GM21529 (cell line): ENCODE measurements at regions not wholly inside any gene's neighbourhood (a gene's known extent, or its start where the extent isn't known, plus 50 kb on each side); places are given as distances from the start of the nearest gene placed in this dataset.

ENCODE experiments used
- ATAC-seq: cut with Tn5 transposase; IDR thresholded peaks from one replicate; pipeline ENCODE4 v1.9.1; 2021; ENCODE audit not compliant: unreplicated experiment

DNA sequence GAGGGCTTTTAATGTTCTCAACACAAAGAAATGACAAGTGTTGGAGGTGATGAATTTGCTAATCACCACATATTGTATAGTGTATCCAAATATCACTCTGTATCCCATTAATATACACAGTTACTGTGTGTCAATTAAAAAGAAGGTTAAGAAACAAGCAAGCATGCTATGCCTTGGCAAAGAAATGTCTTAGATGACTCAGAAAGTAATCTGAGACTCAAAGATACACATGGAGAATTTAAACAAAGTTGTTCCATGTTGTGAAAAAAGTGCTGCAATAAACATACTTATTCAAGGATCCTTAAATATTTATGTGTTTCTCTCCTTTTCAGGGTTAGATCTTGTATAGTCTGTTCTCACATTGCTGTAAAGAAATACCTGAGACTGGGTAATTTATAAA is 300.9 kb downstream of the DHX35 start:
- ATAC-seq, result no peak

GRCh38 chr20:39259808-39260207 is 297.7 kb downstream of the DHX35 start:
- no peak for ATAC-seq

GRCh38 chr20:39259010-39259803 is 297.1 kb downstream of the DHX35 start:
- no peak for ATAC-seq

- no peak for ATAC-seq
Observed at GRCh38 chr20:39258253-39258652, 296.1 kb downstream of the DHX35 start.

GRCh38 chr20:39253051-39253755 is 291.1 kb downstream of the DHX35 start:
- no peak for ATAC-seq

DNA sequence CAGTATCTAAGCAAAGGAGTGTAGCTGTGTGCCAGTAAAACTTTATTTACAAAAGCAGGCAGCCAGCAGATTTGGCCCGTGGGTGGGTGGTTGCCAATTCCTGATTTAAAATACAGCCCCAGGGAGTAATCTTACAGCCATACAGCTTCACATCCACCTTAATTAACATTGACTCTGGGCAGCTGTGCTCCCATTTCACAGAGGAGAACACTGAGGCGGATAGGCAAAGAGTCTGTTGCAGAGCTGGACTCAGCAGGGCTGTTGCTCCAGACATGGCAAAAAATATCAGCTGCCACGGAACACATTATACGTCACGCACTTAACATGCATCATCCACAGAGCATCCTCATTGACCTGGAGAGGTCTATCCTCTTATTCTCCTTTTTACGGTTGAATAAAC is 289.9 kb downstream of the DHX35 start:
- ATAC-seq, result no peak

- ATAC-seq, result no peak
Observed at GRCh38 chr20:39249798-39250197, 287.7 kb downstream of the DHX35 start.

- ATAC-seq, result no peak
Observed at GRCh38 chr20:39248862-39249485, 286.8 kb downstream of the DHX35 start.

DNA sequence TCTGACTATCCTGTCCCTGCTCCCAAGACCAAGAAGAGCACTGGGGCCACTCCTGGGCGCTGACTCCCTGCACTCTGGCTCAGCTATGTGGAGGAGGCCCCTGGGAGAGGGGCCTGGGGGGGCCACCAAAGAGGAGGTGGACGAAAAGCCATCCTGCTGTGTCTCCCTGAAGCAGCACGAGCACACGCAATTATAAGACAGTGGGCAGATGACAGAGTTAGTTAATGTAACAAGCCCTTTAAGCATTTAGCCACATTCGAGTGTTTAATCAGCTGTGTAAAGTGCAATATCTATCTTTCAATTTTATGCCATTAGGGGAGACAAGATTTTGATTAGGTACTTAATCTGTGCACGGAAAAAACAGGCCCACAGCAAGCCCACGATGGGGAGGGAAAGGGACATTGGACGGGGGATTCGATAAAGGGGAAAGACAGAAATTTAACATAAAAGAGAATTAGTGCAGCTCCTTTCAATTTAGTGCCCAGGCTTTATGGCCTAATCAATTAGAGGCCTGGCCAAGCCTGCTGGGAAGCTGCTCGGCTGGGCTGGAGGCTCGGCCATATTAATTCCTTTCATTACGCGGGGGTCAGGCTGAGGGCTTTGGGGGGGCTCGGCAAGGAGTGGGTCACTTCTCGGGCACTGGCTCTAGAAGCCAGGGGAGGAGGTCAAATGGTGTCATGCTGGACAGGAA is 286.2 kb downstream of the DHX35 start:
- ATAC-seq, result no peak

- ATAC-seq, result no peak
Observed at GRCh38 chr20:39246436-39246835, 284.3 kb downstream of the DHX35 start.

GRCh38 chr20:39245685-39246311 is 283.7 kb downstream of the DHX35 start:
- no peak for ATAC-seq

DNA sequence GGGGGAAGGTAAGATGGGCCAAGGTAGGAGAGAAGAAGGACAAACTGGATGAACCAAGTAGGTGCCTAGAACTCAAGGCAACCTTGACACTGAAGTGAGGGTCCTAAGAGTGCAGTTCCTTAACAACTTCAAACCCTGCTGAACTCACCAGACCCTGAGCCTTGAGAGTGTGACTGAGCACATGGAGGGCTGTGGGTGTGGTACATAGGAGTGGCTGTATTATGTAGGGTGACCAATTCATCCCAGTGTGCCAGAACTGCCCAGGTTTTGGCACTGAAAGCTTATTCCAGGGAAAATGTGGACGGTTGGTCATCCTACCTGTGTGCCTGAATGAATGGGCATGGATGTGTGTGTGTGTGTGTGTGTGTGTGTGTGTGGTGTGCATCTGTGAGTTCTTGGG is 281.8 kb downstream of the DHX35 start:
- no peak for ATAC-seq

DNA sequence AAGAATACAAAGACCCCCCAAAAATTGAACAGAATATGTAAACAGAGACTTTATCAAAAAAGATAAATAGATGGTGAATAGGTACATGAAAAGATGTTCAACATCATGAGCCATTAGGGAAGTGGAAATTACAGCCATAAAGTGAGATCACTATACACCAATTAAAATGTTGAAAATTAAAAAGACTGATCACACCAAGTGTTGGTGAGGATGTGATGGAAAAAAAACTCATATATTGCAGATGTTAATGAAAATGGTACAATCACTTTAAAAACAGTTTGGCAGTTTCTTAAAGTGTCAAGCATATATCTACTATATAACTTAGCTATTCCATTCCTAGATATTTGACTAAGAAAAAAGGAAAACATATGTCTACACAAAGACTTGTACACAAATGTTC is 280.5 kb downstream of the DHX35 start:
- no peak for ATAC-seq

- no peak for ATAC-seq
Observed at GRCh38 chr20:39234520-39235095, 272.5 kb downstream of the DHX35 start.

GRCh38 chr20:39233755-39234154 is 271.6 kb downstream of the DHX35 start:
- ATAC-seq, result no peak

DNA sequence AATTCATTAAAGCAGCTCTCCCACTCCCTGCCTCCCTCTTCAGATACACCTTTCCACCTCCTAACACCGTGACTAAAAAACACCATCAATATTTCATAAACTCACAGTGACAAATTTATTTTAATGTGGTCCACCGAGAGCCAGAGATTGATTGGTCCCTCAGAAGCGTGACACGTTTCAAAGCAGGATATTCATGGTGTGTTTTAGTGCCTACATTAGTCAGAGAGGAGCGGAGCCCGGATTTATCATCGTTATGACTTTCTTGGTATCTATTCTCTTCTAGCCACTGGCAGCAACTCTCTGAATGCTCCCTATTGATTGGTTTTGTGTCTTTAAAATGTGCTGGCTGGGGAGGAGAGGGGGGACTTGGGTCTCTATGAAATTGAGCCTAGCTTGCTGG is 265.3 kb downstream of the DHX35 start:
- no peak for ATAC-seq

- ATAC-seq, result no peak
Observed at GRCh38 chr20:39225978-39226377, 263.8 kb downstream of the DHX35 start.

DNA sequence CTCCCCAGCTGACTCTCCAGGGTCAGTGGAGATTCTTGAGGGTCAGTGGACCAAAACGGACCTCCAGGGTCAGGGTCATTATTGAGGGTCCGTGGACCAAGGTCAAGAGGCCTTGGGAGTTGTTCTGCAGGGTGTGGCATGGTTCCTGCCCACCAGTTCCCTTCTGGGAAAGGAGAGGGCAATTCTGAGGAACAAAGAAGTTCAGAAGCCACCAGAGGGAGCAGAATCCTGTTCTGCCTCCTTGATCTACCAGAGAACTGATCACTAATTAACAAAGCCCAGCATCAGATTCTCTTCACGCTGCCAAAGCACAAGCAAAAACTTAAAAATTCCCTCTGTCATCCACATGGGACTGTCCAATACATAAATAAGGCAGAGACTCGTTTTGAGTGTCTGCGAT is 263.4 kb downstream of the DHX35 start:
- no peak for ATAC-seq

DNA sequence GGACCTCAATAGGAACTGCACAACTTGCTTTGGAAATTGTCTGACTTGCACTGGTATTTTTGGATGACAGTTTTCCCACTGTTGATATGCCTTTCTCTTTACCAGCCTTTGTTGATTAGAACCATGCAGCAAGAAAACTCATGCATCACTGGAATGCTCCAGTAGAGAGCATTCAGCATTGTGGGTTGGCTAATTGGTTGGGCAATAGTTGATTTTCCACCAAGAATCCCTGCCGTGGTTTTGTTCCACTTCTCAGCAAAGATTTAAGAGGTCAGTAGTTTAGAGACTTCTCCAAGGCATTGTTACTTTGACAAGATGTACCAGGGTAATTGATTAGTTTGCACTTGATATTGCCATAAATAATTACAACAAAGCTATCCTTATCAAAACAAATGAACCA is 260.0 kb downstream of the DHX35 start:
- no peak for ATAC-seq

DNA sequence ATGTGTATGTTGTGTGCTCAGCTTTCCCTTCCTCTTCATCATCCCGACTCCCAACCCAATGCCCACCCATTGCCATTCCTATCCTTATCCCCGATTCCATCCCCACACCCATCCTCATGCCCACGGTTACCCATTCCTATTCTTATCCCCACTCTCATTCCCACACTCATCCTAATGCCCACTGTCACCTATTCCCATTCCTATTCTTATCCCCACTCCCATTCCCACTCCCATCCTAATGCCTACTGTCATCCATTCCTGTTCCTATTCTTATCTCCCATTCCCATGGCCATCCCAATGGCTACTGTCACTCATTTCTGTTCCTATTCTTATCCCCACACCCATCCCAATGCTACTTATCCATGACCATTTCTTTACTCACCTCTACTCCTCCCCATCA is 254.1 kb downstream of the DHX35 start:
- ATAC-seq, result no peak

DNA sequence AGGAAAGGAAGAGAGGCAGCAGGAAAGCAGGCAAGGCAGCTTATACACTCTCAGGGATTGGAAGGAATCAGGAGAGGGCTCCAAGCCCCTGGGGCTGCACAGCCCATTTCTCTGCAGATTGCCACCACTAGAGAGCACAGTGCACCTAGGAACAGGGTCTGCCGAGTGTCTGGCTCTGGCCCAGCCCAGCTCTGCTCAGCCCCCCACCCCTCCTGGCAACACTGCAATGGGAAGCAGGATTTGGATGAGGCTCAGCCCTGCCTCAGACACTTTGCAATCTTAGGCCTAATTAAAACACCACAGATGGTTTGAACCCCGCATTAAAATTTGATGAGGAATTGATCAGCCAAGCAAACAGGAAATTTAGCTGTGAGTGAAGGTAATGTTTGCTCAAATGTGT is 252.7 kb downstream of the DHX35 start:
- no peak for ATAC-seq
